ENCODE measurements at regions not wholly inside any gene's neighbourhood (a gene's known extent, or its start where the extent isn't known, plus 50 kb on each side); places are given as distances from the start of the nearest gene placed in this dataset.

- no peaks in the 10 kb centered on the region for H4K20me1 ChIP-seq (ENCODE audit: insufficient read depth, low read length)
- in situ Hi-C loops (cut with MboI; ENCODE audit: low sequenced_read_pairs) (no loop called here), intact Hi-C loops (cut with micrococcal nuclease) (no loop called here), dilution Hi-C loops (cut with HindIII; ENCODE audit: low sequenced_read_pairs, unreplicated experiment) (no loop called here)
- no peak overlapping the region for H3K4ac ChIP-seq (ENCODE audit: low read depth, low read length)
- TF ChIP-seq CEBPB (IDR thresholded peaks at IDR 0.05; ENCODE audit: low read depth, low read length), result no peak
- no peak for TF ChIP-seq POLR2A (IDR thresholded peaks at IDR 0.05; ENCODE audit: low read depth, low read length)
- no peak for TF ChIP-seq MAZ (IDR thresholded peaks at IDR 0.05; ENCODE audit: borderline replicate concordance, low read depth, low read length)
- TF ChIP-seq MXI1 (IDR thresholded peaks at IDR 0.05; ENCODE audit: borderline replicate concordance, low read depth, low read length), result no peak
- no peak for TF ChIP-seq FOS (IDR thresholded peaks at IDR 0.05; ENCODE audit: low read depth, low read length)
- no peak for TF ChIP-seq RFX5 (IDR thresholded peaks at IDR 0.05; ENCODE audit: low read depth, low read length)
- no peak overlapping the region for H2BK120ac ChIP-seq (ENCODE audit: low read depth, low read length)
- H2AFZ ChIP-seq (replicated peaks; ENCODE audit: low read length, poor library complexity), result no peak overlapping the region
- no peak overlapping the region for H2BK20ac ChIP-seq (ENCODE audit: low read depth, low read length)
- H3K9ac ChIP-seq (ENCODE audit: low read depth, low read length), result no peak overlapping the region
- H2AK9ac ChIP-seq (replicated peaks; ENCODE audit: low read depth, low read length, poor library complexity), result no peak overlapping the region
- H4K91ac ChIP-seq (ENCODE audit: insufficient read depth, low read depth, low read length), result no peak overlapping the region
- no peaks in the 10 kb centered on the region for H3K36me3 ChIP-seq (ENCODE audit: control insufficient read depth, insufficient read depth, low read length)
- H3K4me2 ChIP-seq (ENCODE audit: low read depth, low read length), result no peak overlapping the region
- DNase-seq (no peak), ATAC-seq (ENCODE audit: low read depth) (no peak)
- ChIA-PET POLR2A (ENCODE audit: unreplicated experiment) (no interaction called here), CTCF (no interaction called here)
- H2BK5ac ChIP-seq (ENCODE audit: low read depth, low read length, poor library complexity, severe bottlenecking), result no peak overlapping the region
- no peak overlapping the region for H4K8ac ChIP-seq (ENCODE audit: low read depth in 2 of 2, low read length in 2 of 2)
- 63% methylated on average over 4 of the region's 11 CpGs; no CpG with 5 or more reads in 1 of the 2 experiments for WGBS, 2 experiments (ENCODE audit: extremely low coverage in 2 of 2, insufficient read length in 1 of 2)
- peaks cover 14% of the 10 kb centered on the region for H3K27me3 ChIP-seq (ENCODE audit: control insufficient read depth, insufficient read depth, low read length)
- no peak overlapping the region for H3K27ac ChIP-seq (ENCODE audit: insufficient read depth, low read length)
- H3K79me1 ChIP-seq (ENCODE audit: low read depth in 1 of 2, low read length in 2 of 2), result no peaks in the 10 kb centered on the region
- no peaks in the 10 kb centered on the region for H3K4me1 ChIP-seq (ENCODE audit: control insufficient read depth, insufficient read depth, low read length)
- no peak overlapping the region for H4K5ac ChIP-seq (ENCODE audit: low read depth, low read length)
- no peak overlapping the region for H3K18ac ChIP-seq (ENCODE audit: low read depth, low read length)
- BruUV-seq (replicated peaks), result no TSS peak
- no peak overlapping the region for H3K4me3 ChIP-seq (ENCODE audit: insufficient read depth, low read depth, low read length)
- no peaks in the 10 kb centered on the region for H3K9me3 ChIP-seq (ENCODE audit: control insufficient read depth, insufficient read depth, low read length)
- no peaks in the 10 kb centered on the region for H3K9me1 ChIP-seq (ENCODE audit: insufficient read depth, low read length)
- no peak overlapping the region for H2BK15ac ChIP-seq (ENCODE audit: low read depth, low read length)
- no peak overlapping the region for H3K23ac ChIP-seq (ENCODE audit: low read depth, low read length)
- H3K56ac ChIP-seq (ENCODE audit: extremely low read depth, insufficient read depth, low read length), result no peak overlapping the region
- no peak overlapping the region for H3K14ac ChIP-seq (replicated peaks; ENCODE audit: low read depth, low read length)
- H2AK5ac ChIP-seq (ENCODE audit: low read depth, low read length), result no peak overlapping the region
Observed at GRCh38 chr3:44013967-44014366, 227.7 kb upstream of the TOPAZ1 start.

Measured in IMR-90 (cell line).